Activated CD4-positive, alpha-beta T cell treated with anti-CD3 and anti-CD28 coated beads for 24 hours (primary cell): ENCODE measurements at regions not wholly inside any gene's neighbourhood (a gene's known extent, or its start where the extent isn't known, plus 50 kb on each side); places are given as distances from the start of the nearest gene placed in this dataset.
"Not testable (repeated sequence)": the region's sequence is repeated elsewhere in the genome, so short reads cannot be mapped to it uniquely, and the experiment has no call there.

Source experiments
- DNase-seq, 2 donors: peaks; one replicate each; pipeline ENCODE4 v3.0.0-alpha.2; 2020; ENCODE audit warnings: low read depth in 2 of 2

GRCh38 chr21:14754682-14755081 lies 208.6 kb upstream of the SAMSN1 start:
- no peak for DNase-seq

GRCh38 chr21:14754259-14754604 lies 208.1 kb upstream of the SAMSN1 start:
- no peak for DNase-seq

- DNase-seq, result no peak
These were observed 207.5 kb upstream of the SAMSN1 start for GRCh38 chr21:14753466-14754258.

- no peak for DNase-seq
These were observed 207.0 kb upstream of the SAMSN1 start for GRCh38 chr21:14753069-14753465.

GRCh38 chr21:14752345-14752909 lies 206.3 kb upstream of the SAMSN1 start:
- DNase-seq, result no peak

GRCh38 chr21:14751602-14752344 lies 205.7 kb upstream of the SAMSN1 start:
- no peak for DNase-seq

GRCh38 chr21:14751011-14751410 lies 204.9 kb upstream of the SAMSN1 start:
- no peak for DNase-seq

GRCh38 chr21:14750041-14750440 lies 203.9 kb upstream of the SAMSN1 start:
- no peak for DNase-seq

GRCh38 chr21:14748662-14749061 lies 202.5 kb upstream of the SAMSN1 start:
- DNase-seq, result no peak

- no peak for DNase-seq
These were observed 198.3 kb upstream of the SAMSN1 start for GRCh38 chr21:14744368-14744767.

- no peak for DNase-seq
These were observed 196.0 kb upstream of the SAMSN1 start for GRCh38 chr21:14742119-14742518.

GRCh38 chr21:14741256-14741655 lies 195.1 kb upstream of the SAMSN1 start:
- no peak for DNase-seq

- no peak for DNase-seq
These were observed 194.6 kb upstream of the SAMSN1 start for GRCh38 chr21:14740692-14741091.

GRCh38 chr21:14740116-14740515 lies 194.0 kb upstream of the SAMSN1 start:
- DNase-seq, result no peak

GRCh38 chr21:14739590-14739989 lies 193.5 kb upstream of the SAMSN1 start:
- DNase-seq, result no peak

GRCh38 chr21:14738576-14738975 lies 192.5 kb upstream of the SAMSN1 start:
- DNase-seq, result not testable (repeated sequence)

- peak in 1 of 2 donors; percentile 49 for DNase-seq
These were observed 191.8 kb upstream of the SAMSN1 start for GRCh38 chr21:14737922-14738321.

- DNase-seq, result no peak
These were observed 191.2 kb upstream of the SAMSN1 start for GRCh38 chr21:14737284-14737691.

- DNase-seq, result no peak
These were observed 190.6 kb upstream of the SAMSN1 start for GRCh38 chr21:14736672-14737071.

- no peak for DNase-seq
These were observed 190.0 kb upstream of the SAMSN1 start for GRCh38 chr21:14736162-14736561.

GRCh38 chr21:14734833-14735232 lies 188.7 kb upstream of the SAMSN1 start:
- no peak for DNase-seq

GRCh38 chr21:14734191-14734590 lies 188.1 kb upstream of the SAMSN1 start:
- DNase-seq, result no peak

- no peak for DNase-seq
These were observed 179.1 kb upstream of the SAMSN1 start for GRCh38 chr21:14725219-14725618.
